ENCODE measurements at regions not wholly inside any gene's neighbourhood (a gene's known extent, or its start where the extent isn't known, plus 50 kb on each side); places are given as distances from the start of the nearest gene placed in this dataset.

DNA sequence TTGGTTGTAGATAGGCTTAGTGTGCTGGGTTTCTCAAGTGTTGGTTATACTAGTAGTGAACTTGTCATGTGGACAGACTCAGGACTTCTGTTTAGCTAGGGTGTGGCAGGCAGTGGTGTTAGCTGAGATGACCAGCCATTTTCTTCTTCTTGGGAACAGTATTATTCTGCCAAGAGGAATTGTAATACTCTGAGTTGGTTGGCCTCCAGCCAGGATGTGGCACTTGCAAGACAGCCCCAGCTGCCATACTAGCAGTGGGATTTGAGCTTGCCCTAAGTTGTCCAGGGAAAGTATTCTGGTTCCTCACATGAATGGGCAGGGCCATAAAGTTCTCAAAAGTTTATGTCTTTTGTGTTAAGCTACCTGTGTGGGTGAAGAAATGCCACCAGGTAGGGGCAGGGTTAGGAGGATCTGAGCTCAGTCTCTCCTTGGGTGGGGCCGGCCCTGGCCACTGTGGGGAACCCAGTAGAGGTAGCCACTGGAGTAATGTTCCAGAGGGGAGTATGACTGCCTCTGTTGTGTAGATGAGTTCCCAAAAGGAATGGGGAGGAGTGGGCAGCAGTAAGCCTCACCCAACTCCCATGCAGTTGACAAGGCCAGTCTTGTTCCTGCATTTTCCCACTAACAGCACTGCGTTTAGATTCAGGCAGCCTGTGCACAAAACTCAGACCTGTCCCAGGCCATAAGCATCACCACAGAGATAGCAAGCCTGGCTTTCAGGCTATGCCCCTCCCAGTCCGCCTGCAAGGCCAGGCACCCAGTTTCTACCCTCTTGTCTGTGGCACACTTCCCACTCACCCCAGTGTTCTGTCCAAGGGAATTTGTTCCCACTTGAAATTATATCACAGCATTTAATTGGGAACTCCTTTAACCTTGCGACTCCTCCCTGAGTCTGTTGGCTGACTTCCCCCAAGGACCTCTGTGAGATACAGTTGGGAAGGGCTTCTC lies 250.7 kb downstream of the ANXA1 start:
- no peaks in the 10 kb centered on the region for H3K9me3 ChIP-seq
- H3K27ac ChIP-seq: no peak overlapping the region
- intact Hi-C loops (cut with DNase I): no loop called here
- no peaks in the 10 kb centered on the region for H3K4me1 ChIP-seq
- no peaks in the 10 kb centered on the region for H3K36me3 ChIP-seq
- no peak for DNase-seq
- H3K4me3 ChIP-seq: no peak overlapping the region
- no peaks in the 10 kb centered on the region for H3K27me3 ChIP-seq
- no peak overlapping the region for H3K9ac ChIP-seq (ENCODE audit: low read depth in 2 of 2, low read length in 2 of 2)
- TF ChIP-seq, protein P1, sequence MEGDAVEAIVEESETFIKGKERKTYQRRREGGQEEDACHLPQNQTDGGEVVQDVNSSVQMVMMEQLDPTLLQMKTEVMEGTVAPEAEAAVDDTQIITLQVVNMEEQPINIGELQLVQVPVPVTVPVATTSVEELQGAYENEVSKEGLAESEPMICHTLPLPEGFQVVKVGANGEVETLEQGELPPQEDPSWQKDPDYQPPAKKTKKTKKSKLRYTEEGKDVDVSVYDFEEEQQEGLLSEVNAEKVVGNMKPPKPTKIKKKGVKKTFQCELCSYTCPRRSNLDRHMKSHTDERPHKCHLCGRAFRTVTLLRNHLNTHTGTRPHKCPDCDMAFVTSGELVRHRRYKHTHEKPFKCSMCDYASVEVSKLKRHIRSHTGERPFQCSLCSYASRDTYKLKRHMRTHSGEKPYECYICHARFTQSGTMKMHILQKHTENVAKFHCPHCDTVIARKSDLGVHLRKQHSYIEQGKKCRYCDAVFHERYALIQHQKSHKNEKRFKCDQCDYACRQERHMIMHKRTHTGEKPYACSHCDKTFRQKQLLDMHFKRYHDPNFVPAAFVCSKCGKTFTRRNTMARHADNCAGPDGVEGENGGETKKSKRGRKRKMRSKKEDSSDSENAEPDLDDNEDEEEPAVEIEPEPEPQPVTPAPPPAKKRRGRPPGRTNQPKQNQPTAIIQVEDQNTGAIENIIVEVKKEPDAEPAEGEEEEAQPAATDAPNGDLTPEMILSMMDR (IDR thresholded peaks at IDR 0.05): no peak

DNA sequence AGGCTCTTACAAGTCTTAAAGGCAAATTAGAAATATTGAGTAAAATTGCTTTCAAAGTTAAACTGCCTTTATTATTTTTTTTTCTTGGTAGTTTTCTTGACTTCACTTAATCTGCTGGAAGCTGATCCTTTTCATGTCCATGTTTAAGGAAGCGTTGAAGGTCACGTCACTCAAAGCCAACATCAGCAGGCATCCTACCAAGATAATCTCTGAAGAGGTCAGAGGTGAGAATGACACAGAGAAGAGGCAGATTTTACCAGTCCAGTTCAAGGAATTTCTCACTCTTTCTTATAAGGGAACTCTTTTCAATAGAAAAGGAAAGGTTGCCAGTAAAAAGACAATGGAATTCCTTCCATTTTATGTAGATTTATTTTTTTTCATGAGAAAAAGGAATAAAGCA lies 259.8 kb downstream of the ANXA1 start:
- no peak for DNase-seq
- H3K9ac ChIP-seq (ENCODE audit: low read depth in 2 of 2, low read length in 2 of 2): no peak overlapping the region
- intact Hi-C loops (cut with DNase I): no loop called here
- no peak overlapping the region for H3K27ac ChIP-seq
- no peaks in the 10 kb centered on the region for H3K9me3 ChIP-seq
- H3K4me3 ChIP-seq: no peak overlapping the region
- H3K36me3 ChIP-seq: no peaks in the 10 kb centered on the region
- no peaks in the 10 kb centered on the region for H3K27me3 ChIP-seq
- TF ChIP-seq, protein P1 (IDR thresholded peaks at IDR 0.05): no peak
- H3K4me1 ChIP-seq: no peaks in the 10 kb centered on the region

DNA sequence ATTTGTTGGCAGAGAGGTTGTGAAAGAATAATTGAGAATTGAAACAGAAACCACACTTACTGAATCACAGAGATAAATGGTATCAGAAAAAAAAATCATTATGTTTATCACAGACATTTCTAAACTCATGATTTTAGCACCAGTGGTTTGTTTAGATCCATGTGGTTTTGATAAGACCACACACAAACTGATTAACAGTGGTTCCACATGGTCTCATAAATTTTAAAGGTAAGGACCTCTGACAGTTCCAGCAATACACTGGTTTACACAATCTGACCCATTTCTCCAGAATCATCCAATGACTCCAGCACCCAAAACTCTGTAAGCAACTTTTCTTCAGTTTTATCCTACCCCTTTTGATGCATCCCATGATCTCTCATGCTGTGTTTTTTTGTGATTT lies 261.2 kb downstream of the ANXA1 start:
- Histone ChIP-seq H3K9me3 (no peaks in the 10 kb centered on the region), H3K36me3 (no peaks in the 10 kb centered on the region), H3K27ac (no peak overlapping the region), H3K9ac (ENCODE audit: low read depth in 2 of 2, low read length in 2 of 2) (no peak overlapping the region), H3K4me3 (no peak overlapping the region), H3K4me1 (no peaks in the 10 kb centered on the region), H3K27me3 (no peaks in the 10 kb centered on the region)
- intact Hi-C loops (cut with DNase I): no loop called here
- DNase-seq: no peak
- TF ChIP-seq, protein P1 (IDR thresholded peaks at IDR 0.05): no peak

DNA sequence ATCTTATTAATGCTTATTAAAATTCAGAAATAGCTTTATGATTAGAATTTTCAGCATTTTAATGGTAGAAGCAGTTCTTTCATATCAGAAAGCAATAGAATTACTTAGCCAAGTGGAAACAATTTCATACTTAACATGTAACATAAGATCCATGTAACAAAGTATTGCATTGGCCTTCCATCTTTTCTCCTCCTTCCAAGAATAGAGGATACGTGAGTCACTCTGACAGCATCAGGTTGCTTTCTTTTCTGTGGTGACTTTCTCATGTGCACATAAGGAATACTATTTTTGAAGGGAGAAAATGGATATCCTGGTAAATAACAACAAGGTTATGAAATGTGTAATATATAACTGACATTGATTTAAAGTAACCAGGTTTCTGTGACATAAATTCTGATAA lies 272.2 kb downstream of the ANXA1 start:
- Histone ChIP-seq H3K9me3 (no peaks in the 10 kb centered on the region), H3K27me3 (no peaks in the 10 kb centered on the region), H3K4me1 (no peaks in the 10 kb centered on the region), H3K27ac (no peak overlapping the region), H3K4me3 (no peak overlapping the region), H3K36me3 (no peaks in the 10 kb centered on the region), H3K9ac (ENCODE audit: low read depth in 2 of 2, low read length in 2 of 2) (no peak overlapping the region)
- DNase-seq: no peak
- intact Hi-C loops (cut with DNase I): no loop called here
- TF ChIP-seq, protein P1 (IDR thresholded peaks at IDR 0.05): no peak

DNA sequence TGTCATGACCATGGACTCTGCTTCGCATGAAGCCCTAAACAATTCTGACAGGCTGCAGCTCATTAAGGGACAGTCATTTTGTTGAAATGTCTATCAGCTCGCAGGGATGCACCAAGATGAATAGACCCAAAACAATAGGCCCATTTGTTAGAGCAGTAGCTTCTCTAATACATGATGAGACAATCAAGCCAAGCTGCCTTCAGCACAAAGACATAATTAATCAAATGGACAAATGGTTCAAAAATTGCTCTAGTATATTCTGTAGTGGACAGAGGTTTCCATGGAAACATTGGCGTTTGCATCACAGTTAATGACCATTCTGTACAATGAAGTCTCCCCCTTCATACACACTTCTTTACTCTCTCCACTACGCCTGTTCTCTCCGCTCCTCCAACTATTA lies 274.6 kb downstream of the ANXA1 start:
- Histone ChIP-seq H3K27me3 (no peaks in the 10 kb centered on the region), H3K27ac (no peak overlapping the region), H3K9ac (ENCODE audit: low read depth in 2 of 2, low read length in 2 of 2) (no peak overlapping the region), H3K4me1 (no peaks in the 10 kb centered on the region), H3K36me3 (no peaks in the 10 kb centered on the region), H3K9me3 (no peaks in the 10 kb centered on the region), H3K4me3 (no peak overlapping the region)
- TF ChIP-seq, protein P1 (IDR thresholded peaks at IDR 0.05): no peak
- no peak for DNase-seq
- intact Hi-C loops (cut with DNase I): no loop called here

Measured in colonic mucosa (tissue), 4 donors.